HCT116 (cell line): ENCODE measurements at regions not wholly inside any gene's neighbourhood (a gene's known extent, or its start where the extent isn't known, plus 50 kb on each side); places are given as distances from the start of the nearest gene placed in this dataset.

Source experiments
- ATAC-seq: fragments of 200-7000 bp; cut with Tn5 transposase; 2 replicates; pipeline ENCODE4 v1.9.1; 2020; ENCODE audit warnings: mild to moderate bottlenecking, moderate library complexity
- BruUV-seq: library from RNA; stranded (reverse); fragments of 400-500 nt; replicated peaks from 2 replicates; lab custom pipeline; 2021; lab: Mats Ljungman, UMichigan
- CTCF ChIA-PET: fragments of 300-600 bp; sonication (Branson Sonifier 250); formaldehyde crosslinking; loops from one replicate; lab custom pipeline; 2021; ENCODE audit warnings: antibody characterized with exemption; lab: Charles Lee
- POLR2A ChIA-PET: fragments of 300-600, 350-600 bp; sonication (Branson Sonifier 250); formaldehyde crosslinking; loops from one replicate; lab custom pipeline; 2021; ENCODE audit warnings: antibody characterized with exemption; lab: Charles Lee
- RAD21 ChIA-PET, 2 experiments: fragments of 300-600 bp; sonication (Branson Sonifier 250); formaldehyde crosslinking; loops; one replicate each; lab custom pipeline; 2023; ENCODE audit warnings: low total read pairs in 2 of 2; ENCODE audit not compliant: uncharacterized antibody in 2 of 2, unreplicated experiment in 2 of 2, low non-redundant PET in 1 of 2; lab: Charles Lee
- DNase-seq: peaks from one replicate; pipeline ENCODE4 v3.0.0-alpha.2; 2010; ENCODE audit warnings: low read depth, low spot score
- H2AFZ ChIP-seq: fragments of 200-600 bp; shearing (Covaris generic), sonication (generic); 2 replicates; pipeline ENCODE4 v1.6.1; 2017; ENCODE audit warnings: low read depth, mixed run types, mixed read lengths, antibody characterized with exemption, low read length; ENCODE audit not compliant: poor library complexity, severe bottlenecking
- H3K27ac ChIP-seq: 2 replicates; pipeline ENCODE4 v1.5.1; 2012; ENCODE audit warnings: low read depth, low read length
- H3K27me3 ChIP-seq: fragments of 200-600 bp; sonication (generic); 2 replicates; pipeline ENCODE4 v1.6.1; 2016; ENCODE audit warnings: mixed run types, low read length, mixed read lengths; ENCODE audit not compliant: insufficient read depth
- H3K36me3 ChIP-seq, 2 experiments: fragments of 200-500 bp in 1 of 2; fragments of 200-600 bp in 1 of 2; sonication (Bioruptor generic) in 1 of 2; sonication (generic) in 1 of 2; 2 replicates each; pipeline versions ENCODE4 v1.5.1 to v1.6.1; 2014 to 2016; ENCODE audit warnings: low read length in 2 of 2, inconsistent platforms in 1 of 2, mixed read lengths in 1 of 2, mixed run types in 1 of 2; ENCODE audit not compliant: insufficient read depth in 2 of 2, control insufficient read depth in 1 of 2
- H3K4me1 ChIP-seq, 2 experiments: fragments of 200-600 bp in 1 of 2; sonication (generic) in 1 of 2; 2 replicates each; pipeline versions ENCODE4 v1.5.1 to v1.6.1; 2012 to 2017; ENCODE audit warnings: low read length in 2 of 2, inconsistent platforms in 1 of 2, mild to moderate bottlenecking in 1 of 2, mixed read lengths in 1 of 2, mixed run types in 1 of 2, moderate library complexity in 1 of 2; ENCODE audit not compliant: insufficient read depth in 2 of 2, control insufficient read depth in 1 of 2
- H3K4me2 ChIP-seq: fragments of 200-600 bp; sonication (generic); 2 replicates; pipeline ENCODE4 v1.6.1; 2017; ENCODE audit warnings: mixed run types, low read length, mixed read lengths
- H3K4me3 ChIP-seq, 2 experiments: fragments of 200-600 bp in 1 of 2; sonication (generic) in 1 of 2; replicated peaks in 1 of 2; 2 replicates each; pipeline ENCODE4 v1.5.1; 2011 to 2016; ENCODE audit warnings: low read length in 2 of 2, control low read depth in 1 of 2, low read depth in 1 of 2, mild to moderate bottlenecking in 1 of 2, mixed read lengths in 1 of 2, mixed run types in 1 of 2
- H3K79me2 ChIP-seq: fragments of 200-600 bp; sonication (generic); 2 replicates; pipeline ENCODE4 v1.6.1; 2017; ENCODE audit warnings: mild to moderate bottlenecking, mixed run types, low read length, moderate library complexity, mixed read lengths; ENCODE audit not compliant: insufficient read depth
- H3K9ac ChIP-seq: fragments of 200-600 bp; sonication (generic); 2 replicates; pipeline ENCODE4 v1.6.1; 2016; ENCODE audit warnings: low read length, mixed read lengths
- H3K9me2 ChIP-seq: fragments of 200-600 bp; sonication (generic), shearing (Covaris generic); 2 replicates; pipeline ENCODE4 v1.6.1; 2017; ENCODE audit warnings: mixed run types, mild to moderate bottlenecking, moderate library complexity; ENCODE audit not compliant: insufficient read depth
- H3K9me3 ChIP-seq, 2 experiments: fragments of 200-500 bp in 1 of 2; fragments of 200-600 bp in 1 of 2; sonication (Bioruptor generic) in 1 of 2; sonication (generic) in 1 of 2; 2 replicates each; pipeline ENCODE4 v1.6.1; 2014 to 2017; ENCODE audit warnings: low read length in 2 of 2, mixed read lengths in 2 of 2, inconsistent platforms in 1 of 2, low read depth in 1 of 2, mild to moderate bottlenecking in 1 of 2, mixed run types in 1 of 2, moderate library complexity in 1 of 2; ENCODE audit not compliant: control insufficient read depth in 1 of 2, insufficient read depth in 1 of 2
- H4K20me1 ChIP-seq: fragments of 200-600 bp; sonication (generic), shearing (Covaris generic); 2 replicates; pipeline ENCODE4 v1.6.1; 2017; ENCODE audit warnings: mixed run types, mild to moderate bottlenecking, moderate library complexity; ENCODE audit not compliant: insufficient read depth
- CTCF ChIP-seq, 3 experiments: fragments of 200-600 bp in 1 of 3; sonication (generic) in 1 of 3; IDR thresholded peaks in 2 of 3; conservative IDR thresholded peaks in 1 of 3; 2 replicates each; pipeline ENCODE4 v1.5.1; 2012 to 2017; ENCODE audit warnings: low read depth in 2 of 3, low read length in 2 of 3, antibody characterized with exemption in 1 of 3, borderline replicate concordance in 1 of 3, control low read depth in 1 of 3, mild to moderate bottlenecking in 1 of 3, mixed read lengths in 1 of 3, mixed run types in 1 of 3, moderate library complexity in 1 of 3; ENCODE audit not compliant: insufficient read depth in 1 of 3
- EZH2phosphoT487 ChIP-seq: fragments of 200-600 bp; IDR thresholded peaks from 2 replicates; pipeline ENCODE4 v1.6.1; 2018; ENCODE audit warnings: antibody characterized with exemption, borderline replicate concordance
- intact Hi-C: fragments of 100-400 bp; cut with micrococcal nuclease; formaldehyde crosslinking; loops from 2 replicates; pipeline ENCODE4 v1.10.0; 2022

- Histone ChIP-seq H3K9me3 (no peaks in the 10 kb centered on the region), H3K4me2 (no peak overlapping the region), H3K27me3 (no peaks in the 10 kb centered on the region), H4K20me1 (no peaks in the 10 kb centered on the region), H3K4me1 (no peaks in the 10 kb centered on the region), H3K27ac (no peak overlapping the region), H3K79me2 (no peaks in the 10 kb centered on the region), H3K36me3 (no peaks in the 10 kb centered on the region), H3K9ac (no peak overlapping the region), H3K9me2 (no peaks in the 10 kb centered on the region), H3K4me3 (no peak overlapping the region), H2AFZ (no peak overlapping the region)
- POLR2A ChIA-PET, result no interaction called here
- TF ChIP-seq CTCF (IDR thresholded peaks at IDR 0.05 in 2 of 3, conservative IDR thresholded peaks at IDR 0.05 in 1 of 3; ENCODE audit: borderline replicate concordance in 1 of 3, insufficient read depth in 1 of 3, low read depth in 2 of 3, low read length in 2 of 3) (no peak), EZH2phosphoT487 (no peak)
- intact Hi-C loops, result no loop called here
- CTCF ChIA-PET, result no interaction called here
- ATAC-seq, result no peak
- no peak for DNase-seq
- RAD21 ChIA-PET, result no interaction called here
- BruUV-seq, result no TSS peak
Observed at GRCh38 chr14:96153003-96153402, 51.6 kb upstream of the BDKRB2 start.
